GM18951 (cell line): ENCODE measurements at regions not wholly inside any gene's neighbourhood (a gene's known extent, or its start where the extent isn't known, plus 50 kb on each side); places are given as distances from the start of the nearest gene placed in this dataset.
"Not testable (repeated sequence)": the region's sequence is repeated elsewhere in the genome, so short reads cannot be mapped to it uniquely, and the experiment has no call there.

Experiments
- POLR2A ChIP-seq: IDR thresholded peaks from 4 replicates; pipeline ENCODE4 v1.6.1; 2011; ENCODE audit warnings: mild to moderate bottlenecking; ENCODE audit not compliant: insufficient read length, insufficient read depth; ENCODE audit errors: extremely low read depth
- in situ Hi-C: fragments of 300-500 bp; cut with MboI; formaldehyde crosslinking; loops from one replicate; pipeline ENCODE4 v1.12.0; 2022; ENCODE audit warnings: low sequenced_read_pairs, mixed read lengths, inconsistent platforms; ENCODE audit not compliant: unreplicated experiment

DNA sequence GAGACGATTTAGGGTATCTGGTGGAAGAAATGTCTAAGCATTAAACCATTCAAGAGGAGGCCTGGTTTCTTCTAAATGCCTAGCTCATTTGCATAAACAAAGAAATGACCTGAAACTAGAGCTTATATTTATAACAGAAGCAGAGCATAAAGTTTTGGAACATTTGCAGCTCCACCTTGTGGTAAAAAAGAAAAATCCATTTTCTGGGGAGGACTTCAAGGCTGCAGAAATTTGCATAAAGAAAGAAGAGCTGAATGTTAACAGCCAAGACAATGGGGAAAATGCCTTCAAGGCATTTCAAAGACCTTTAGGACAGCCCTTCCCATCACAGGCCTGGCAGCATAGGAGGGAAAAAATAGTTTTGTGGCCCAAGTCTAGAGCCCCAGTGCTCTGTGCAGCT is 362.0 kb downstream of the ZNF248 start:
- TF ChIP-seq POLR2A, result no peak
- in situ Hi-C loops, result no loop called here

DNA sequence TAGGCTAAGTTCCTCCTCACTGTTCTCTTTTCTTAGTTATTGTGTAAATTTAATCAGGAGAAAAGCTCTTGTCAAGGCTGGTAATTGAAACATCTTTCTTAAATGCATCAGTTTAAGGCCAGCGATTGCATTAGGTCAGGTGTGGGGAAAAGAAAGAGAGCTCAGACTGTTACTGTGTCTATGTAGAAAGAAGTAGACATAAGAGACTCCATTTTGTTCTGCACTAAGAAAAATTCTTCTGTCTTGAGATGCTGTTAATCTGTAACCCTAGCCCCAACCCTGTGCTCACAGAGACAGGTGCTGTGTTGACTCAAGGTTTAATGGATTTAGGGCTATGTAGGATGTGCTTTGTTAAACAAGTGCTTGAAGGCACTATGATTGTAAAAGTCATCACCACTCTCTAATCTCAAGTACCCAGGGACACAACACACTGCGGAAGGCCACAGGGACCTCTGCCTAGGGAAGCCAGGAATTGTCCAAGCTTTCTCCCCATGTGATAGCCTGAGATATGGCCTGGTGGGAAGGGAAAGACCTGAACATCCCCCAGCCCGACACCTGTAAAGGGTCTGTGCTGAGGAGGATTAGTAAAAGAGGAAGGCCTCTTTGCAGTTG is 364.1 kb downstream of the ZNF248 start:
- in situ Hi-C loops, result not testable (repeated sequence)

DNA sequence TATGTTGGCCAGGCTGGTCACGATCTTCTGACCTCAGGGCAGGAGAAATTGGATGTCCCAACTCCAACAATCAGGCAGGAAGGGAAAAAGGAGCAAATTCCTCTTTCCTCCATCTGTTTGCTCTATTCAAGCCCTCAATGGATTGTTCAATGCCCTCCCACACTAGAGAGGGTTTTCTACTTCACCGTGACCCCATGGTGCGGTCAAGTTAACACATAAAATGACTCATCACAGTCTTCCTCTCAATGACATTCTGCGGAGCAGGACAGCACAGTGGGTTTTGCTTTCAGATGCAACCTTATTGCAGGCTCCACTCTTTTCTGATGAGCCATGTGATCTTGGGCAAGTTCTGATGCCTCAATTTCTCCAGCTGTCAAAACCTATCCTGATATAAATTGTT is 364.9 kb downstream of the ANKRD30A start:
- TF ChIP-seq POLR2A, result no peak
- in situ Hi-C loops, result no loop called here

DNA sequence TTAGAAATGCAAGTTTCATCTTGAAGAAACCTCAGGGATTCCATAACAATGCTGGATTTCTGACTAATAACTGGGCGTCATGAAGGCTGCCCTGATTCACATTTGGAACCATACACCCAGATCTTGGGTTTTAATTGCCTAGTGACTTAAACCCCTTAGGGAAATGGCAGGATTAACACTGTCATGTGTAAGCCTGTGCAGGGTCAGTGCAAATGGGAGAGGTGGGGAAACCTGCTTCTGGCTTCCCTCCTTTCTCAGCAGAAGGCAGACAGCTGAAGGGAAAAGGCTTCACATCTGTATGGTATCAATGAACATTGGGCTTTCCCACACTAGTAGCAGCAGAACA is 364.2 kb downstream of the ANKRD30A start:
- in situ Hi-C loops, result no loop called here
- no peak for TF ChIP-seq POLR2A

DNA sequence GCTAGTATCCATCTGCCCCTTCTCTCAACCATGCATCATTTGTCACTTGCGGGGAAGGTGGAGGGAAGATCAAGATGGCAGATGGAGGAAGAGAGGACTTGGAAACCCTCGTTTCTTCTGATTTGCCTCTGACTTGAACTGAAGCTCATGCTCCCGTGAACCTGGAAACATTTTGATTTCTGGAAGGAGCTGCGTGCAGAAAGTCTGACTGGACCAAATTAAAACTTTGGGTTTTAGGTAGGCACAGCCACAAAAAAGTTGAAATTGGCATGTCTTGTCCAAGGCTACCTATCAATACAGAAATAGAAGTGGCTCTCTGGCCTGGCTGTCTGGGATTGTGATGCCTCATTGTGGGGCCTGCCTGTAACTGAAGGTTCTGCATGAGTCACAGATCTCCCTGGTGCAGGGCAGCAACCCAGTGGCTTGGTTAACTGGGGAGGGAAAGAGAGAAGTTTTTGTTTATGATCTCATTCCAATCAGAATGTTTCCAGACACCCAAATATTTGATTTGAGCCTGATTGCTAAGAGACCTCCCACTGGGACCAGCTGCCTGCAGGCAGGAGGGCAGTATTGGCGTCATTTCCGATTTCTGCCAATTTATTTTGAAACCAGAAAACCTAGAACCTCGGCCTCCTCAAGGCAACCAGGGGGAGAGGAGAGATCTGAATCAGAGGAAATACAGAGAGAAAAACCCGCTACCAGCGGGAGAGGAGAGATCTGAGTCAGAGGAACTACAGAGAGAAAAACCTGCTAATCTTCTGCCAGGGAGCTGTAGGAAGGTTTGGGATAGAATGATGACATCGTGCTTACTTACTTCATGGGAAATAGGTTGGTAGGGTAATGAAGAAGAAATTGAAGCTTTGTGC is 363.6 kb downstream of the ANKRD30A start:
- no peak for TF ChIP-seq POLR2A
- in situ Hi-C loops, result no loop called here

DNA sequence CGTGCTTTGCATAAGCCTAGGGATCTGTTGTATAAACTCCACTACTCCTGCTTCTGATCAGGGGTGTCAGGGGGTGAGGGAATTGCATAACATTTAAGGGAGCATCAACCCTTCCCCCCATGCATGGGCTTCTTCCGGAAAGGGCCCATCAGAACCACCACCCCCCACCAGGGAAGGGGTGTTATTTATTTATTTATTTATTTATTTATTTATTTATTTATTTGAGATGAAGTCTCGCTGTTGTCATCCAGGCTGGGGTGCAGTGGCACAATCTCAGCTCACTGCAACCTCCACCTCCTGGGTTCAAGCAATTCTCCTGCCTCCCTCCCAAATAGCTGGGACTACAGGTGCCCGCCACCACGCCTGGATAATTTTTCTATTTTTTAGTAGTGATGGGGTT is 355.2 kb downstream of the ANKRD30A start:
- in situ Hi-C loops, result not testable (repeated sequence)

DNA sequence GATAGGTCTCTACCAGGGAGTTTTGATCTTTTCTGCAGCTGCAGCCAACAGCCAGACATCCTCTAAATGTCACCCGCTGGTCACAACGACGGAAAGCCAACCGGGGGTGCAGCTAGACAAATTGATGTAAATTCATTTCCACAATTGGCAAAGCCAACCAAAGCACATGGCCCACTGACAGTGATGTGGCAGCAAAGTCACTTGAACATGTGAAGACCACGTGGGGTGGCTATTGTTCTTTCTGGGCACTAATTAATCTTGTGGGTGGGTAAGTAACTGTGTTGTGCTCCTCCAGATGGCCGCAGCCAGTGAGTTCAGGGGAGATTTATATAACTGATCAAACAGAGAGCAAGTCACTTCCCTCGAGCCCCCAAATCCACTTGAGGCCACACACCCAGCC is 354.1 kb downstream of the ANKRD30A start:
- TF ChIP-seq POLR2A, result no peak
- in situ Hi-C loops, result no loop called here

DNA sequence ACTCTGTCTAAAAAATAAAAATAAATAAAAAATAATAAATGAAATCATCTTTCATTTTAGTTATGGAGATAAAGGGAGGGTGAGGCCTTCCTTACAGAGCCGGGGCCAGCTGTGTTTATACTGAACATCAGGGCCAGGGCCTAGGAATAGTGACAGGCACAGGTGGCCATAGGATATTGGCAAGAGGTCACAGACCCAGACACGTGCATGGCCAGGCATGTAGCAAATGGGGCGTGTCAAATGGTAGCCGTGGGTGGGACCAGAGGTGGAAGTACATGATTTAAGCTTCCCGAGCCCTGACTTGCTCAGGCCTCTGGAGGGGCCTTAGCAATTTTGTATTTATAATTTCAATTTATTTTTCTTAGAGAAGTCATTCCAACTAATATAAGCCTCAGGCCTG is 353.0 kb downstream of the ANKRD30A start:
- in situ Hi-C loops, result no loop called here
- no peak for TF ChIP-seq POLR2A

DNA sequence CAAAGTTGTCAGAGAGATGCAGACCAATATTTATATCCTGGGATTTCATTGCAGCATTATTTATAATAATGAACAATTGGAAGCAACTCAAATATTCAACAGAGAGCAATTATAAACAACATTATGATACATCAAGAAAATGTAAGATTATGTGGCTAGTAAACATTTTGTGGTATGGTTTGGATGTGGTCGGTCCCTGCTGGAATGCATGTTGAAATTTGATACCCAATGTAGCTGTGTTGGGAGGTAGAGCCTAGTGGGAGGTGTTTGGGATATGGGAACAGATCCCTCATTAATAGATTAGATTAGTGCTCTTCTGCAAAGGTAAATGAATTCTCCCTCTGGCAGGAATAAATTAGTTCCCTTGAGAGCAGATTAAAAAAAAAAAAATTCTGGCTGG is 350.9 kb downstream of the ANKRD30A start:
- in situ Hi-C loops, result no loop called here
- no peak for TF ChIP-seq POLR2A

DNA sequence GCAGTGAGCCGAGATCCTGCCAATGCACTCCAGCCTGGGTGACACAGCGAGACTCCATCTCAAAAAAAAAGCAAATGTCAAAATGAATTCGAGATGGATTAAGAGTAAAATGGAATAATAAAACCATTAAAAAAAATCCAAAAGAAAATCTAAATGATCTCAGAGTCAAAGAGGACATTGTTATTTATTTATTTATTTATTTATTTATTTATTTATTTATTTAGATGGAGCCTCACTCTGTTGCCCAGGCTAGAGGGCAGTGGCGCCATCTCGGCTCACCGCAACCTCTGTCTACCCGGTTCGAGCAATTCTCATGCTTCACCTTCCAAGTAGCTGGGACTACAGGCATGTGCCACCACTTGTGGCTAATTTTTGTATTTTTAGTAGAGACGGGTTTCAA is 349.2 kb downstream of the ANKRD30A start:
- in situ Hi-C loops, result no loop called here
- TF ChIP-seq POLR2A, result no peak

DNA sequence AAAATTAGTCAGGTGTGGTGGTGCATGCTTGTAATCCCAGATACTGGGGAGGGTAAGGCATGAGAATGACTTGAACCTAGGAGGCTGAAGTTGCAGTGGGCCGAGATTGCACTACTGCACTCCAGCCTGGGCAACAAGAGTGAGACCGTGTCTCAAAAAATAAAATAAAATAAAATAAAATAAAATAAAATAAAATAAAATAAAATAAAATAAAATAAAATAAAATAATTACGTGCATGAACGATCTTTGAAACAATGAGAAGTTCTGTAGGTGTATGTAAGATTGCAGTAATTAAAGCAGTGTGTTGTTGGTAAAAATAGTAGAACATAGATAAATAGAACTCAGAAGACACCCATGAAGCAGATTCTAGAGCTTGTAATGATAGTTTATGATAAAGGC is 348.5 kb downstream of the ANKRD30A start:
- no peak for TF ChIP-seq POLR2A
- in situ Hi-C loops, result no loop called here

DNA sequence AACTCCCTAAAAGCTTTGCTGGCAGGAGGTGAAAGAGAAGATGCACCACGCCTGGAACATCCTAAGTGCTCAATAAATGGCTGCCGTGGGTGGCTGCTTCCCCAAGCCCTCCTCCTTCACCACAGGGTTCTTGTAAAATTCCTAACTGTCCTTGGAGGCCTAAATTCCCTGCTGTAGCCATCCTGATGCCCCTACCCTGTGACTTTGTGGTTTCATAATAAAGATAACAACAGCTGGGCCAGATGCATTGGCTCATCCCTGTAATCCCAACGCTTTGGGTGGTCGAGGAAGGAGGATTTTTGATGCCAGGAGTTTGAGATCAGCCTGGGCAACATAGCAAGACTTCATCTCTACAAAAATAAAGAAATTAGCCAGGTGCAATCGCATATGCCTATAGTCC is 341.8 kb downstream of the ANKRD30A start:
- TF ChIP-seq POLR2A, result no peak
- in situ Hi-C loops, result no loop called here

DNA sequence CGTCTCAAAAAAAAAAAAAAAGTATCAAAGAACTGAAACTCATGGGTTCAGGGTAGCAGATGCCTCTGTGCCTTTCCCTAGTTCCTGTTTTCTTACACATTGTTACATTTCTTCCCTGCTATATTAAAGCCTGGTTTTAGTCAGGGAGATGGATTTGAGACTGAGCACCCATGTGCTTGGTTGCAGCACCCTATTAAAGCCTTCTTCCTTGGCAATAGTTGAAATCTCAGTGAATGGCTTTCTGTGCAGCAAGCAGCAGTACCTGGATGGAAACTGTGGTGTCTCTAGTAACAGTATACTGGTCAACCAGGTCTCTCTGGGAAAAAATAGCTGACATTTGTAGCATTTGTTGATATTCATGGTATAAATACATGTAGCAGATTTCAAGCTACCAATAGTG is 331.1 kb downstream of the ANKRD30A start:
- in situ Hi-C loops, result no loop called here
- no peak for TF ChIP-seq POLR2A

DNA sequence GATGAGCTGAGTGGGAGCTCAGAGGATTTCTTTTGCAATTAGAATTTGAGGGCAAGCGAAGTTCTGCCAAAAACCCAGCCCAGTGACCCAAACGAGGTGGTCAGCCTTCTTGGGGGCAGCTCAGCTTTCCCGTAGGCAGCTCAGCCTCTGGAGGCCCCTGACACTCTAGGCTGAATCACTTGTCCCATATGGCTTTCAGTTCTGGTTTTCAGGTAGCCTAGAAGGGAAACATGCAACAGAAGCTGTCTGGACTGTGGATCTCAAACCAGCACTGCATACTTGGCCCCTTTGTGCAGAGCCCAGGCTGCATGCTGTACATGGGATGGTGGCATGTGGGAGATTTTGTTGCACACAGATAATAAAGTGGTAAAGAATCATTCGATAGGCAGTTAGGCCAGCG is 322.8 kb downstream of the ANKRD30A start:
- in situ Hi-C loops, result no loop called here

DNA sequence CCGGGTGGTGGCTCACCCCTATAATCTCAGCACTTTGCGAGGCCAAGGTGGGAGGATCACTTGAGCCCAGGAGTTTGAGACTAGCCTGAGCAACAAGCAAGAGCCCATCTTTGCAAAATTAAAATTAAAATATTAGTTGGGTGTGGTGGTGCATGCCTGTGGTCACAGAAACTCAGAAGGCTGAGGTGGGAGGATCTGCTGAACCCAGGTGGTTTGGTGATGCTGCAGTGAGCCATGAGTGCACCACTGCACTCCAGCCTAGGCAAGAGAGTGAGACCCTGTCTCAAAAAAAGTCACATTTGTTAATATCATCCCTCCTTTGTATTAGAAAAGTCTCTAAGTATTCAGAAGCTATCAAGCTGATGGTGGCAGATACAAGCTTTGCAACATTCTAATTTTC is 317.5 kb downstream of the ANKRD30A start:
- in situ Hi-C loops, result no loop called here
- no peak for TF ChIP-seq POLR2A

More for the DNA sequence above, 322.8 kb downstream of the ANKRD30A start:
- TF ChIP-seq POLR2A, result no peak

DNA sequence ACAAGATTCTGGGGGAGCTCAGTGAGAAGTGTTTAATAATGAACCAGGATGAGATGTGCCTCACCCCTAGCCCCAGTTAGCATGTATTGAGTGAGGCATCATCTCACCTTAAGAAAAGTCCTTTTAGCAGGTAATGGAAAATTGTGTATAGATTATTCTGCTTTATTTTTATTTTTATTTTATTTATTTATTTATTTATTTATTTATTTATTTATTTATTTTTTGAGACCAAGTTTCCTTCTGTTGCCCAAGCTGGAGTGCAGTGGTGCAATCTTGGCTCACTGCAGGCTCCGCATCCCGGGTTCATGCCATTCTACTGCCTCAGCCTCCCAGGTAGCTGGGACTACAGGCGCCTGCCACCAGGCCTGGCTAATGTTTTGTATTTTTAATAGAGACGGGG is 315.8 kb downstream of the ANKRD30A start:
- in situ Hi-C loops, result not testable (repeated sequence)
